HEK293 (cell line): ENCODE measurements at regions not wholly inside any gene's neighbourhood (a gene's known extent, or its start where the extent isn't known, plus 50 kb on each side); places are given as distances from the start of the nearest gene placed in this dataset.

Experiments
- CTCF ChIP-seq: fragments of 450-650 bp; formaldehyde crosslinking; IDR thresholded peaks from 2 replicates; pipeline ENCODE4 v1.5.1; 2016; ENCODE audit warnings: missing biosample characterization, missing genetic modification characterization
- ELK4 ChIP-seq: IDR thresholded peaks from 2 replicates; pipeline ENCODE4 v1.6.1; 2011; ENCODE audit warnings: mild to moderate bottlenecking, low read depth, low read length, borderline replicate concordance
- SP2 ChIP-seq: fragments of 450-650 bp; formaldehyde crosslinking; IDR thresholded peaks from 2 replicates; pipeline ENCODE4 v1.5.1; 2016; ENCODE audit warnings: missing biosample characterization, missing genetic modification characterization
- ZBTB21 ChIP-seq: fragments of 450-650 bp; formaldehyde crosslinking; IDR thresholded peaks from 2 replicates; pipeline ENCODE4 v1.5.1; 2017; ENCODE audit warnings: missing biosample characterization, missing genetic modification characterization
- ZNF274 ChIP-seq, 2 experiments: fragments of 200-500 bp in 1 of 2; fragments of 450-650 bp in 1 of 2; sonication (Bioruptor generic) in 1 of 2; formaldehyde crosslinking in 1 of 2; IDR thresholded peaks; 2 replicates each; pipeline versions ENCODE4 v1.5.1 to v1.6.1; 2014 to 2016; ENCODE audit warnings: borderline replicate concordance in 1 of 2, inconsistent platforms in 1 of 2, low read length in 1 of 2, missing biosample characterization in 1 of 2, missing genetic modification characterization in 1 of 2
- ZNF416 ChIP-seq: fragments of 450-650 bp; formaldehyde crosslinking; IDR thresholded peaks from 2 replicates; pipeline ENCODE4 v1.5.1; 2016; ENCODE audit warnings: missing biosample characterization, missing genetic modification characterization
- ZNF521 ChIP-seq: fragments of 450-650 bp; formaldehyde crosslinking; IDR thresholded peaks from 2 replicates; pipeline ENCODE4 v1.5.1; 2017; ENCODE audit warnings: missing biosample characterization, mild to moderate bottlenecking, missing genetic modification characterization
- ZNF692 ChIP-seq: fragments of 450-650 bp; formaldehyde crosslinking; IDR thresholded peaks from 2 replicates; pipeline ENCODE4 v1.5.1; 2016; ENCODE audit warnings: missing biosample characterization, missing genetic modification characterization
- ZNF707 ChIP-seq: fragments of 450-650 bp; formaldehyde crosslinking; IDR thresholded peaks from 2 replicates; pipeline ENCODE4 v1.5.1; 2016; ENCODE audit warnings: missing biosample characterization, missing genetic modification characterization
- TF ChIP-seq, protein P1 (sequence below): fragments of 450-650 bp; formaldehyde crosslinking; IDR thresholded peaks from 2 replicates; pipeline ENCODE4 v1.5.1; 2016; ENCODE audit warnings: missing biosample characterization, missing genetic modification characterization
- TF ChIP-seq, protein P2 (sequence below): fragments of 450-650 bp; formaldehyde crosslinking; IDR thresholded peaks from 2 replicates; pipeline ENCODE4 v1.5.1; 2016; ENCODE audit warnings: missing biosample characterization, missing genetic modification characterization, low read depth
- TF ChIP-seq, protein P3 (sequence below): fragments of 450-650 bp; formaldehyde crosslinking; IDR thresholded peaks from 2 replicates; pipeline ENCODE4 v1.5.1; 2017; ENCODE audit warnings: missing biosample characterization, mild to moderate bottlenecking, missing genetic modification characterization, moderate library complexity
- TF ChIP-seq, protein P4 (sequence below): fragments of 450-650 bp; formaldehyde crosslinking; IDR thresholded peaks from 2 replicates; pipeline ENCODE4 v1.5.1; 2017; ENCODE audit warnings: missing biosample characterization, missing genetic modification characterization

- TF ChIP-seq ZNF274 (IDR thresholded peaks at IDR 0.05; ENCODE audit: low read length) (no peak), ZNF274 (tag by site-specific recombination; IDR thresholded peaks at IDR 0.05; ENCODE audit: borderline replicate concordance) (no peak), ZNF521 (no peak), SP2 (tag by site-specific recombination) (no peak), CTCF (tag by site-specific recombination) (no peak), ZBTB21 (no peak), ZNF692 (no peak), ZNF707 (tag by site-specific recombination) (no peak), ELK4 (no peak), ZNF416 (tag by site-specific recombination) (no peak)
- TF ChIP-seq, protein P1, sequence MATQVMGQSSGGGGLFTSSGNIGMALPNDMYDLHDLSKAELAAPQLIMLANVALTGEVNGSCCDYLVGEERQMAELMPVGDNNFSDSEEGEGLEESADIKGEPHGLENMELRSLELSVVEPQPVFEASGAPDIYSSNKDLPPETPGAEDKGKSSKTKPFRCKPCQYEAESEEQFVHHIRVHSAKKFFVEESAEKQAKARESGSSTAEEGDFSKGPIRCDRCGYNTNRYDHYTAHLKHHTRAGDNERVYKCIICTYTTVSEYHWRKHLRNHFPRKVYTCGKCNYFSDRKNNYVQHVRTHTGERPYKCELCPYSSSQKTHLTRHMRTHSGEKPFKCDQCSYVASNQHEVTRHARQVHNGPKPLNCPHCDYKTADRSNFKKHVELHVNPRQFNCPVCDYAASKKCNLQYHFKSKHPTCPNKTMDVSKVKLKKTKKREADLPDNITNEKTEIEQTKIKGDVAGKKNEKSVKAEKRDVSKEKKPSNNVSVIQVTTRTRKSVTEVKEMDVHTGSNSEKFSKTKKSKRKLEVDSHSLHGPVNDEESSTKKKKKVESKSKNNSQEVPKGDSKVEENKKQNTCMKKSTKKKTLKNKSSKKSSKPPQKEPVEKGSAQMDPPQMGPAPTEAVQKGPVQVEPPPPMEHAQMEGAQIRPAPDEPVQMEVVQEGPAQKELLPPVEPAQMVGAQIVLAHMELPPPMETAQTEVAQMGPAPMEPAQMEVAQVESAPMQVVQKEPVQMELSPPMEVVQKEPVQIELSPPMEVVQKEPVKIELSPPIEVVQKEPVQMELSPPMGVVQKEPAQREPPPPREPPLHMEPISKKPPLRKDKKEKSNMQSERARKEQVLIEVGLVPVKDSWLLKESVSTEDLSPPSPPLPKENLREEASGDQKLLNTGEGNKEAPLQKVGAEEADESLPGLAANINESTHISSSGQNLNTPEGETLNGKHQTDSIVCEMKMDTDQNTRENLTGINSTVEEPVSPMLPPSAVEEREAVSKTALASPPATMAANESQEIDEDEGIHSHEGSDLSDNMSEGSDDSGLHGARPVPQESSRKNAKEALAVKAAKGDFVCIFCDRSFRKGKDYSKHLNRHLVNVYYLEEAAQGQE (tag by site-specific recombination) = no peak
- TF ChIP-seq, protein P2, sequence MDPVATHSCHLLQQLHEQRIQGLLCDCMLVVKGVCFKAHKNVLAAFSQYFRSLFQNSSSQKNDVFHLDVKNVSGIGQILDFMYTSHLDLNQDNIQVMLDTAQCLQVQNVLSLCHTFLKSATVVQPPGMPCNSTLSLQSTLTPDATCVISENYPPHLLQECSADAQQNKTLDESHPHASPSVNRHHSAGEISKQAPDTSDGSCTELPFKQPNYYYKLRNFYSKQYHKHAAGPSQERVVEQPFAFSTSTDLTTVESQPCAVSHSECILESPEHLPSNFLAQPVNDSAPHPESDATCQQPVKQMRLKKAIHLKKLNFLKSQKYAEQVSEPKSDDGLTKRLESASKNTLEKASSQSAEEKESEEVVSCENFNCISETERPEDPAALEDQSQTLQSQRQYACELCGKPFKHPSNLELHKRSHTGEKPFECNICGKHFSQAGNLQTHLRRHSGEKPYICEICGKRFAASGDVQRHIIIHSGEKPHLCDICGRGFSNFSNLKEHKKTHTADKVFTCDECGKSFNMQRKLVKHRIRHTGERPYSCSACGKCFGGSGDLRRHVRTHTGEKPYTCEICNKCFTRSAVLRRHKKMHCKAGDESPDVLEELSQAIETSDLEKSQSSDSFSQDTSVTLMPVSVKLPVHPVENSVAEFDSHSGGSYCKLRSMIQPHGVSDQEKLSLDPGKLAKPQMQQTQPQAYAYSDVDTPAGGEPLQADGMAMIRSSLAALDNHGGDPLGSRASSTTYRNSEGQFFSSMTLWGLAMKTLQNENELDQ = no peak
- TF ChIP-seq, protein P3, sequence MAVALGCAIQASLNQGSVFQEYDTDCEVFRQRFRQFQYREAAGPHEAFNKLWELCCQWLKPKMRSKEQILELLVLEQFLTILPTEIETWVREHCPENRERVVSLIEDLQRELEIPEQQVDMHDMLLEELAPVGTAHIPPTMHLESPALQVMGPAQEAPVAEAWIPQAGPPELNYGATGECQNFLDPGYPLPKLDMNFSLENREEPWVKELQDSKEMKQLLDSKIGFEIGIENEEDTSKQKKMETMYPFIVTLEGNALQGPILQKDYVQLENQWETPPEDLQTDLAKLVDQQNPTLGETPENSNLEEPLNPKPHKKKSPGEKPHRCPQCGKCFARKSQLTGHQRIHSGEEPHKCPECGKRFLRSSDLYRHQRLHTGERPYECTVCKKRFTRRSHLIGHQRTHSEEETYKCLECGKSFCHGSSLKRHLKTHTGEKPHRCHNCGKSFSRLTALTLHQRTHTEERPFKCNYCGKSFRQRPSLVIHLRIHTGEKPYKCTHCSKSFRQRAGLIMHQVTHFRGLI (tag by site-specific recombination) = no peak
- TF ChIP-seq, protein P4, sequence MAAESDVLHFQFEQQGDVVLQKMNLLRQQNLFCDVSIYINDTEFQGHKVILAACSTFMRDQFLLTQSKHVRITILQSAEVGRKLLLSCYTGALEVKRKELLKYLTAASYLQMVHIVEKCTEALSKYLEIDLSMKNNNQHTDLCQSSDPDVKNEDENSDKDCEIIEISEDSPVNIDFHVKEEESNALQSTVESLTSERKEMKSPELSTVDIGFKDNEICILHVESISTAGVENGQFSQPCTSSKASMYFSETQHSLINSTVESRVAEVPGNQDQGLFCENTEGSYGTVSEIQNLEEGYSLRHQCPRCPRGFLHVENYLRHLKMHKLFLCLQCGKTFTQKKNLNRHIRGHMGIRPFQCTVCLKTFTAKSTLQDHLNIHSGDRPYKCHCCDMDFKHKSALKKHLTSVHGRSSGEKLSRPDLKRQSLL (tag by site-specific recombination) = no peak
Observed at GRCh38 chr5:23314827-23315226, 192.6 kb upstream of the PRDM9 start.
